Middle frontal gyrus (tissue), 1 donor: ENCODE measurements at regions not wholly inside any gene's neighbourhood (a gene's known extent, or its start where the extent isn't known, plus 50 kb on each side); places are given as distances from the start of the nearest gene placed in this dataset.

Experiments used
- DNase-seq: peaks from one replicate; pipeline ENCODE4 v3.0.0-alpha.2; 2015; ENCODE audit warnings: low spot score; ENCODE audit errors: extremely low spot score

DNA sequence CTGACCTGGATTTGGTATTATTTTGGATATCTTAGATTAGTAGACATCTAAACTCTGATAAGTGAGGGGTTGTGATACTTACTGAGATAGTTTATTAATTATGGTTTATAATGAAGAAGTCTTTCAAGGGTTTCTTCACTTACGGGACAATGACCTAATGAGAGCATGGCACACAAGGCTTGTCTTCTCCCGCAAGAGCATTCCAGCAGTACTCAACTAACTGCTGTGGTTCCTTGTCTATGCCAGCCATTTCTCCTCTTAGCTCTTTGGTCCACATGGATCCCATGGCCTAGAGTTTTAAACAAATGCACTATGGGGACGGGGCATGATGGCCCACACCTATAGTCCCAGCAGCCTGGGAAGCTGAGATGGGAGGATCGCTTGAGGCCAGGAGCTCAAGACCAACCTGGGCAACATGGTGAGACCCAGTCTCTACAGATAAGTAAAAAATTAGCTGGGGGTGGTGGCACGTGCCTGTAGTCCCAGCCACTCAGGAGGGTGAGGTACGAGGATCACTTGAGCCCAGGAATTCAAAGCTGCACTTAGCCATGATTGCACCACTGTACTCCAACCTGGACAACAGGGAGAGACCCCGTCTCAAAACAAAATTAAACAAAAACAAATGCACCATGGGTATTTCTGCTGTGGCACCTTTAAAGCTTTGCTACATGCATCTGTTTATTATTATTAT, 161.7 kb upstream of the MYCN start:
- no peak for DNase-seq

DNA sequence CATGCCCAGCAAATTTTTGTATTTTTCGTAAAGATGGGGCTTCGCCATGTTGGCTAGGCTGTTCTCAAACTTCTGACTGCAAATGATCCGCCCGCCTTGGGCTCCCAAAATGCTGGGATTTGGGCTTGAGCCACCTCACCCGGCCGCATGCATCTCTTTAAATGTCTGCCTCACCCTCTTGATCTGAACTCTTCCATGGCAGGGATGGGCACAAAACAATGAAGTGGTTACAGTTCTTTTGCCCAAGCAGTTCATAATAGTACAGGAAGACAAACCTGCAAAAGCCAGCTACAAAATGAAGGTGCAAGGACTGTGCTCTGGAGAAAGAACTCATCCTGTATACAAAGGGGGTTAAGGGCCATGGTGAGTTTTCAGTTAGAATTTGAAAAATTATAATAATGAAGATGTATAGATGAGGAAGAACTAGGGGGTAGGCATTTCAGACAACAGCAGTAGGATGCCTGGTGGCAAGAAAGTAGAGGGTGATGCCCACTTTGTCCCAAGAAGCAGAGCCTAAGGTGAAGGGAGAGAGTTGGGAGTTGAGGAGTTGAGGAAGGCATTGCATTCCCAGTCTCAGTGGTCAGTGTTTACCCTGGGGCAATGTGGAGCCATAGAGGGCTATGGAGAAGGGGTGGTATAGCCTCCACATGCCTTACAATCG, 160.8 kb upstream of the MYCN start:
- no peak for DNase-seq

DNA sequence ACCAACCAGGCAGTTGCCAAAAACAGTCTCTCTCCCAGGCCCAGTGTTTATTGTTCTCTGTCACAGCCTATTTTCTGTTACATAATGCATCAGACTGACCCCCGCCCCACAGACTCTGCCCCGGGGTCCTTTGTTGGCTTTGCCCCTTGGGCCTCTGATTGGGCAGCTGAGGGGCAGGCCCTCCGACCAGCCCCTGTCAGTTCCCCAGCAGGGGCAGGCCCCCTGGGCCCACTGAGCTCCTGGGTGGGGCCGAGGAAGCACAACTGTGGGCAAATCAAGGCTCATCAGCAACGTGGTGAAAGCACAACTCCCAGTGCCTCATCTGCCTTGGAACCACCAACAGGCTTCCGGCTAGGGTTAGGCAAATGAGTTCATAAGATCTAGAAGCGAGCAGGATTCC, 160.1 kb upstream of the MYCN start:
- DNase-seq = no peak

DNA sequence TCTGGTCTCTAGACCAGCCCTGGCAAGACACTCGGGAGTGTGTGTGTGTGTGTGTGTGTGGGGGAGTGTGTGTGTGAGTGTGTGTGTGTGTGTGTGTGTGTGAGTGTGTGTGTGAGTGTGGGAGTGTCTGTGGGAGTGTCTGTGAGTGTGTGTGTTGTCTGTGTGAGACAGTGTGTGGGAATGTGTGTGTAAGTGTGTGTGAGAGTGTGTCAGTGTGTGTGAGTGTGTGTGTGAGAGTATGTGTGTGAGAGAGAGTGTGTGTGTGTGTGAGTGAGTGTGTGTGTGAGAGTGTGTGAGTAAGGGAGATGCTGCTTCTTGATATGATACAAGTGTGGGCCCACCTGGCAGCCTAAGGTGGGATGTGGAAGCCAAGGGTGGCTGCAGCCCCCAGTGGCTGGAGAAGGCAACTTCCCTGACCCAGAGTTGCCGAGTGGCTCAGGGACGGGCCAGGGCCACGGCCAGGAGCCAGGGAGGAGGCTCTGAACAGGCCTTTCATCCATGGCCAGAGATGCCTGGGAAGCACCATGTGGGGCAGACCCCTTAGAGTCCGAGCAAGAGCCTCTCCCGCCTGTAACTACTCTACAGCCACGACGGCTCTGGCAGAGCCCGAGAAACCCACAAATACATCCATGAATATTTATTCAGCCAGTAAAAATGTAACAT, 159.3 kb upstream of the MYCN start:
- DNase-seq = no peak

DNA sequence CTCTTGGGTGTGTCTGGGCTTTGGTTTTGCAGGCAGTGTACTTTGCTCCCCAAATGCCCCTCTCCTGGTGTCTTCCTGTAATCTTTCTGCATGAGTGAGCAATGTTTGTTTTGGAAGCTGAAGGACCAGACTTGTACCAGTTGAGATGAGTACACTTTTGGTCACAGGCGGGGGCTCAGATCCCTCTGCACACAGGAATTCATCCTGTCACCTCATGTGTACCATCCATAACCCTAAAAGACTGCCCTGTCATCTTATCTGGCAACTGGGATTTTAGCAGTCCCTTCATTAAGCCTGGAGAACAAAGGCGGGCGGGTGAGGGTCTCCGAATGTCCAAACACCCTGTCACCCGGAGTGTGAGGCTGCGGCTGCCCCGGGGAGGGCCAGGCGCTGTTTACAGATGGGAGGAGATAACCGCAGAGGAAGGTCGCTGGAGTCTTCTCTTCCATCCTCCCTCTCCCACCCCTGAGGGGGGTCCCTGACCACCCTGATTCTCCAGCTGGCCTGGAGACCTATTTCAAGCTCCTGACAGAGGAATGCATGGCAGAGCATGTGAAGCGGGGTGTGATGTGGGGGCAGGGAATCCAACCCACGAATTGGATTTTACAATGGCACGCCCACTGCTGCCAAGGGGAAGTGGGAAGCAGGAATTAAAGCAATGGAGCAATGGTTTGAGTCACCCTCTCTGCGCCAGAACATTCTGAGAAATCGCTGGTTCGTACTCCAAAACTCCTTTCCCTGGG, 158.2 kb upstream of the MYCN start:
- DNase-seq = no peak

DNA sequence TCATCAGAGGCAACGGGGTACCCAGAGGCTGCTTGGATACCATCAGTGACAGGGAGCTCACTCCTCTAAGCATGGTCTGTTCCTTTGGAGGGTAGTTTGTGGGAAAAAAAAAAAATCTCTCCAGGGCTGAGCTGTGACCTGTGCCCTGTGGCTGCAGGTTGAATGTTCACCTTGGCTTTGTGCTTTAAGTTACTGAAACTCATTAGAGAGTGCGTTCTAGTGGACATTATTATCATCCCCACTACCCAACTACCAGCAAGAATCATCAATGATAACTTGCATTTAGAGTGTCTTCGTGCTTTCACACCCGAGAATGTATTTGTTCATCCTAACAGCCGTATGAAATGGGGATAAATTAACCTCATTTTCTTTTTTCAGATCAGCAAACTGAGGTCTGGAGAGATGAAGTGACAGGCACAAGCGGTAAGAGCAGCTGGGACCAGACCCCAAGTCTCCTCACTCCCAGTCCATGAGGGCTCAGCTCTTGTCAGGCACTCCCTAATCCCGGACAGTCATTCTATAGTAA, 157.5 kb upstream of the MYCN start:
- no peak for DNase-seq

DNA sequence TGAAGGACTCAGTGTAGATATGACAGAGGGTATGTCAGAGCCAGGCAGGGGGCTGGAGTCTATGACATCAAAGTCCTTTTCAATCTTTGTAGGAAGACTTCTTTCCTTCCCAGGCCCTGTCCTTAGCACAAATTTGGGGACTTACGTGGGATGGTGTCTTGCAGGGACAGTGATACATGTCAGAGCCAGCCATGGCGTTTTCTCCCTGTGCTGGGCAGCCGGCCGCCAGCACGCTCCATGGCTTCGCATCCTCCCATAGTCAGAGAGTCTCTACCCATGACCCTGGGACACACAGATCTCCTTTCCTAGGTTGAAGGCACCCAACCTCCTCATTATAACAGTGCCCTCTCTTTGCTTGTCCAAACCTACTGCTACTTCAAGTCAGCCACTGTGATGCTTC, 156.9 kb upstream of the MYCN start:
- DNase-seq = no peak

DNA sequence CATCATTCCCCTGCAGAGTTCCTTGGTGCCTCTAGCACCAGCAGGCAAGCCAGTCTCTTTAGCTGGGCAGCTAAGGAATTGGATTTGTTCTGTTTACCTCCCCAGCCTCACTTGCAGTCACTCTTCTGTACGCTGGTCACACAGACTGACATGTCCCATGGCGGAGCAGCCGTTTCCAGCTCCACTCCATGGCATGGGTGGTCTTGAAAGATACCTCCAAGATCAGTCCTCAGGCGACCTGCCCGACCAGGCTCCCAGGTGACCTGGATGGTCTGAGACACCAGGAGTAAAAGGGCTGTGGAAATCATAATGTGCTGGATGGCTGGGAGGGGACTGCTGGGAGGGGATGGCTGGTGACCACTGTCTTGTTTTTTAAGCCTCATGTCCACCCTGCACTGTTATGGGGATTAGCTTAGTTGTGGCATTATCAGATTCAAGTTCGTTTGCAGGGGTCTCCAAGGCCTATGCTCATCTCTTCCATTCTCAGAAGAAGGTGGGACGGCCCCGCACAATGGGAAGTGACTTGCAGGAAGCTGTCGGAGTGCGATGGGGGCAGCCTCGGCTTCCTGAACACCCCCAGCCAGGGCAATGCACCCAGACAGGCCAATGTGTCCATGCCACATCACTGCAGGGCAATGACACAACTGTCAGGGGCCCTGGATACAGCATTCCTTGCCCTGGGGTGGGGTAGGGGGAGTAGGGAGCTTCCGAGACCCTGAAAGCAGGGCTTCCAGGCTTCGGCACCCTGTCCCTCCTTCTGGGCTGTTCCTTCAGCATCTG, 156.1 kb upstream of the MYCN start:
- no peak for DNase-seq

DNA sequence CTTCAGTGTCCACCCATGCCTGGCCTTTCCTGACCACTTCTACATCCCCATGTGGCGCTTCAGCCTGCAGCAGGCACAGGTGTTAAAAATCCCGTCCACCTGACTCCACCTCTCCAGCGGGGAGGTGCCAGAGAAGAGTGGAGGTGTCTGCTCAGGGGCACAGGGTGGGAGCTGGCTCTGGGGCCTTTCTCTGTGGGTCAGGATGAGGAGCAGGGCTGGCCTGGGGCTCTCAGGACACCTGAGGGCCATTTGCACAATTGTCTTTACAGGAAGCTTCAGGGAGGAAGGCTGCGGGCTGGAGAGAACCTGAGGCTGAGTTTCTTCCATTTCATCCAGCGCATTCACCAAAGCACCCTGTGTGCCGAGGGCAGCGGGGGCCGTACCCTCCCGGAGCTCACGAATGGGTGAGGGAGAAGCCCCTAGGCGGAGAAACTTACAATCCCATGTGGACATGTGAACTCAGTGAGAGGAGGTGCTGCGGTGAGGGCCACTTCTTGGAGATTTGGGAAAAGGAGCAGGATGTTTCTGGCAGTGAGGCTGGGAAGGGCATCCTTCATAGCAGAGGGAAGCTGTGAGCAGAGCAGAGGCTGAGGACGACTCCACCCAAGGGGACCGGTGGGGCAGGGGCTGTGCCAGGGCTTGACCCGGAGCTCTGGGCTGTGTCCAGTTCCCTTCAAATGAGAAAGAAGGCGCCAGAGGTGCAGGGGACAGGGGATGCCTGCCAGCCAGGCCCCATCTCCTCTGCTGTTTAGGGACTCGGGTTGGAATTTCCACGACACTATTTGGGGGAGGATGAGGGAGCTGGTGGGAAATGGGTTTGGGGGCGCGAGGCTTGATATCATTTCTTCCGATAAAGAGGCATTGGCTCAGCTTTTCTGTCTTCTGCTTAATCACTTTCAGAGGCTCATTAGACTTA, 155.2 kb upstream of the MYCN start:
- DNase-seq = no peak

DNA sequence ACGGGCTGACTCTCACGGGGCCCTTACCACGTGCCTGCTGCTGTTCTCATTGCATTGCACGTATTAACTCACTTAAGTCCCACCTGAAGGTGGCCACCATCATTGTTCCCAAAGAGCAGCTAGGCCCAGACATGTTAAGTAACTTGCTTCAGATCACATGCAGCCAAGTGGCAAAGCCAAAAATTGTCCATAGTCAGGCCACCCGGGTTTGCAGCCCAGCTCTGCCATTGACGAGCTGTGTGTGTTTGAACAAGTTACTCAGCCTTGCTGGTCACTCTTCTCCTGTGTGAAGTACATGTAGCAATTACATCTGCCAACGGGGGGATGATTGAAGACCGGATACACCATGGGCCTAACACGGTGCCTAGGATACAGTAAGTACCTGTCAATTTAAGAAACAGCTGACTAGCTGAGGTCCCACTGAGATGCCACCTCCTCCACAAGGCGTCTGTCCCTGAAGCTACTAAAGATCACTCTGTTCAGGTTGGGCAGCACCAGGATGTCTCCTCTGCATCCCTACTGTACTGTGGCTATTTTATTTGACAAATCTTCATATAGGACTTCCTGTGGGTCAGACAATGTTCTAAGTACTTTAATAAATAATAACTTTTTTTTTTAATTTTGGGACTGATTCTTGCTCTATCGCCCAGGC, 154.2 kb upstream of the MYCN start:
- DNase-seq = no peak

DNA sequence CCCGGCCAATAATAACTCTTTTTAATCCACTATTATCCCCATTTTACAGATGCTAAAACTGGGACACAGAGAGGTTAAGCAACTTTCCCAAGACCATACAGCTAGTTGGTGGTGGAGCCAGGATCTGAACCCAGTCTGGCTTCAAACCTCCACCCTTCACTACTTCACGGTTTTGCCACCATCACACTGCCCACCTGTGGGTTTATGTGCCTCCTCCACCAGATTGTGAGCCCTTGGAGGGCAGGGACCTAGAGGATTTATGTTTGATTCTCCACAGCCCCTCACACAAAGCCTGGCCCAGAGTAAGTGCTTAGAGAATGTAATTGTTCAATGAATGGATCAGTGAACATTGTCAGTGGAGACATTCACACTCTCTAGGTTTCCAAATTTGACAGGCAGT, 153.4 kb upstream of the MYCN start:
- DNase-seq = no peak

DNA sequence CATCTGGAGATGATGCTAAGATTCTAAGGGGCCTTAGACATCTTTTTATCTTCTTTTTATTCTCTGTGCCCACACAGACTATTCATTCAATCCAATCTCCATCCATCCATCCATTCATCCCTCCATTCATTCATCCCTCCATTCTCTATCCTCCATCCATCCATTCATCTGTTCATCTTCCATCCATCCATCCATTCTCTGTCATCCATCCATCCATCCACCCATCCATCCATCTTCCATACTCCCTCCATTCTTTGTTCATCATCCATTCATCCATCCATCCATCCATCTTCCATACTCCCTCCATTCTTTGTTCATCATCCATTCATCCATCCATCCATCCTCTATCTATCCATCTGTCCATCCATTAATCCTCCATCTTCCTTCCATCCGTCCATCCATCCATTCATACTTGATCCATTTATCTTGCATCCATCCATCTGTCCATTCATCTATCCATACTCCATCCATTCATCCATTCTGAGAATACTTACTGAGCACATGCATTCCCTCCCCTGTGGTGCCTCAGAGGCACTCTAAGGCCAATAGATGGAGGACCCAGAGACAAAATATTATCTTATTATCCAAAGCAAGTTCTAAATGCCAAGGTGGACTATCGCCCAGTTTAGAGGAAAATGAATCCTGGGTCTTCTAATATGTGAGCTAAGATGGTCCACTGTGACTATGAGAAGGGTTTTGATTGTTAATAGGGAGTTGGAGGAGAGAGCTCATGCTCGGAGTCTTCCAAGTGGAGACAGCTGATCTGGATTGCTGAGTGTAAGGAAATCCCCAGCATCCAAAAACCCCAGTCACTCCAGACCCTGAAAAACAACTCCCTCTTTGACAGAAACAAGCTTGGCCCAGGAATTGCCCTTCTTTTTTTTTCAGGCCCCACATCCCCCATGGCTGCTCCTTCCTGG, 152.6 kb upstream of the MYCN start:
- no peak for DNase-seq

DNA sequence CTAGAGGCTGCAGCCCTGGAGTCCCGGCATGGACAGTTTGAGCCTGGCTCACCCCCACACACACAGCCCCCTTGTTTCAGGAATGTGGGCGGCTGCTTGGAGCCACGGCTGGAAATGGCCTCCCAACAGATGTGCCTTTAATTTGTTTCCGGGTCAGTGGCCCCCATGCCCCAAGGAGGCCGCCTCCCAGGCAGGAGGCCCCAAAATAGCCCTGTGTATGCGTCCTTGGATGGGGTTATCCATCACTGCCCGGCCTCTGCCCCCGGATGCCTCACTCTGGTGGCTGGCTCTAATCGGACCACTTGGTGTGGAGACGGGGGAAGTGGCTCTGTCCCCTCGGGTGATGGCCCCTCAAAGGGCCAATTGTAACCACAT, 151.9 kb upstream of the MYCN start:
- no peak for DNase-seq

DNA sequence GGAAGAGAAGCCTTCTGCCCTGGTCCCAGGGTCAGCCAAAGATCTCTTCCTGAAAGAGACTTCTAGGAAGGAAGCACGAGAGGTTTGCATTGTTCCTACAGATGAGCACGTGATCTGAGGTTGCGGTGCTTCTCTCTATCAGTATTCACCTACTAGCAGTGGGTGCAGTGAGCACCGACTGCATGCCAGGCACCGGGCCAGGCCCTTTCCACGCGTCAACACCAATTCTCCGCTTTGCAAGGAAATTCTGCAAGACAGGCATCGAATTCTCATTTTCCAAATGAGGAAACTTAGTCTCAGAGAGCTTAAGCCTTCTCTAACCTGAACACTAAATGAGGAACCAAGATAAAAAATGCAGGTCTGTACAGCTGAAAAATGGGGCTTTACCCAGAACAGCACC, 151.5 kb upstream of the MYCN start:
- no peak for DNase-seq

DNA sequence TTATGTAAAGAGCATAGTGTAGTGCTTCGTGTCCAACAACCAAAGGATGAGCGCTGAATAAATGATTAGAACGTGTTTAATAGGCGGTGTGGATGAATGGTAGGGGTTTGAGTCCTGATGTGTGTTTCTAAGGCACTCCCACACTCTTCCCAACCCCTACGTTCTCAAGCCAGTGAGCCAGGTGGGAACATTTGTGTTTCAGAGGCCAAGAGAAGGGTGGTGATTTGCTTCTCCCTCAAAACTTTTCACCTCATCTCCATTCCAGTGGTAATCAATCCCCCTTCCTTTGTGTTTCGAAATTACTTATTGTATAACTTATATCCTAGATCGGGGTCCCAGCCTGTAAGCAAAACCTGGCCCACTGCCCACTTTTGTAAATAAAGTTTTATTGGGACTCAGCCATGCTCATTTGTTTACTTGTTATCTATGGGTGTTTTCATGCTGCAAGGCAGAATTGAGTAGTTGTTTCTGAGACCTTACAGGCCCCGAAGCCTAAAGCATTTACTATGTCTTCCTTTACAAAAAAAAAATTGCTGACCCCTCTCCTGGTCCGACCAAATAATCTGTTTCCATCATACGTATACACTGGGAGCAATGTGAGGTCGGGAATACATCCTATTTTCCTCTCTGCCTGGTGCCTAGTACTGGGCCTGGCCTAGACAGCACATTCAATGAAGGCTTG, 150.8 kb upstream of the MYCN start:
- DNase-seq = no peak

DNA sequence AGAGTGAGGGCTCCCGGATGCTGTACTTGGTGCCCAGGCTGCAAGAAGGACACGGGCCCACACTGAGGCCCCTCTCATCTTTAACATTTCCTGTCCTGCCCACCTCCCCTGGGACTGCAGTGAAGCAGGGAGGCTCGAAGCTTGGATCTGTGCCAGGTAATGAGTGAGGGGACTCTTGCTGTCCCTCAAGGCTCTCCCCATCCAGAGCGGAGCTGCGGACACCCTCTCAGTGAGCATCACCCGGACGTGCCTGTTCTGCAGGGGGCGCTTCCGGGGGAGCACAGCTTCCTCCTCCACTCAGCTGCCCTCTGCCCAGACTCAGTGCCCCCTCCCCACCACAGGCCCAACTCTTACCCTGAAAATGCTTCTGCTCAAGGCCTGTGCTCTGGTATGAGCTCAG, 150.0 kb upstream of the MYCN start:
- DNase-seq = no peak

DNA sequence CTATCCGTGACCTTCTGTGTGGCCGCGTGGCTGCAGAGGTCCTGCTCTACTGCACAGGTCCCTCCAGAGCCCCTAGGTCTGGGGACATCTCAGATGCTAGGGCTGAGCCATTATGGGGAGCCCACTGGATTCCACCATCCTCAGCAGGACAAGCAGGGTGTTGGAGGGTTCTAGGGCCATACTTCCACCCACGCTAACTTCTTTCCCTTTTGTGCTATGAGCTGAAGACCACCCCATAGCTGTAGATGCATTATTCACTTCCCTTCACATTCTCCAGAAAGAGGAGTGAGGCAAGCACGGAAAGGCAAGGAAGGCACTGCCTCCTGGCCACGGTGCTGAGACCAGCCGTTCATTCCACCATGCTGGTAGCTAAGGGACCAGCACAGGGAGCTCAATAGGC, 149.5 kb upstream of the MYCN start:
- no peak for DNase-seq

DNA sequence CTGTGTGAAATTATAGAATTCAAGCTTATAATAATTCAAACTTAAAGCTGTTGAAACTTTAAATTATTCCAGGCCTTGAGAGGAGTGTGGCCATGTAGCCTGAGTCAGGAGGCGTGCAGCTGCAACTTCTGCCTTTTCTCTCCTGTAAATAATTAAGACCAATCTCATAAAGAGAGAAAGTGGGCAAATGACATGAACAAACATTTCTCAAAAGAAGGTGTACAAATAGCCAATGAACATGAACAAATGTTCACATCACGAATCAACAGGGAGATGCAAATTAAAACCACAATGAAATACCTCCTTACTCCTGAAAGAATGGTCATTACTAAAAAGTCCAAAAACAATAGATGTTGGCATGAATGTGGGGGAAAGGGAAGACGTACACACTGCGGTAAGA, 149.1 kb upstream of the MYCN start:
- no peak for DNase-seq
